ENCODE measurements at regions not wholly inside any gene's neighbourhood (a gene's known extent, or its start where the extent isn't known, plus 50 kb on each side); places are given as distances from the start of the nearest gene placed in this dataset.
A peak's percentile ranks its signal among the peaks of the same experiment; 100 is the strongest.
"Not testable (repeated sequence)": the region's sequence is repeated elsewhere in the genome, so short reads cannot be mapped to it uniquely, and the experiment has no call there.

GRCh38 chr6:28785962-28786679, 137.7 kb downstream of the TRIM27 start:
- Mint-ChIP-seq H3K4me3 (ENCODE audit: unreplicated experiment) (no peak overlapping the region), H3K9me3 (ENCODE audit: unreplicated experiment) (peaks cover 29% of the 10 kb centered on the region), H3K36me3 (ENCODE audit: unreplicated experiment) (peaks cover 9% of the 10 kb centered on the region), H3K27me3 (ENCODE audit: unreplicated experiment) (peaks cover 62% of the 10 kb centered on the region), H3K4me1 (ENCODE audit: low read depth, unreplicated experiment) (peaks cover 4% of the 10 kb centered on the region), H3K27ac (ENCODE audit: unreplicated experiment) (no peak overlapping the region)
- TF ChIP-seq, protein P1, sequence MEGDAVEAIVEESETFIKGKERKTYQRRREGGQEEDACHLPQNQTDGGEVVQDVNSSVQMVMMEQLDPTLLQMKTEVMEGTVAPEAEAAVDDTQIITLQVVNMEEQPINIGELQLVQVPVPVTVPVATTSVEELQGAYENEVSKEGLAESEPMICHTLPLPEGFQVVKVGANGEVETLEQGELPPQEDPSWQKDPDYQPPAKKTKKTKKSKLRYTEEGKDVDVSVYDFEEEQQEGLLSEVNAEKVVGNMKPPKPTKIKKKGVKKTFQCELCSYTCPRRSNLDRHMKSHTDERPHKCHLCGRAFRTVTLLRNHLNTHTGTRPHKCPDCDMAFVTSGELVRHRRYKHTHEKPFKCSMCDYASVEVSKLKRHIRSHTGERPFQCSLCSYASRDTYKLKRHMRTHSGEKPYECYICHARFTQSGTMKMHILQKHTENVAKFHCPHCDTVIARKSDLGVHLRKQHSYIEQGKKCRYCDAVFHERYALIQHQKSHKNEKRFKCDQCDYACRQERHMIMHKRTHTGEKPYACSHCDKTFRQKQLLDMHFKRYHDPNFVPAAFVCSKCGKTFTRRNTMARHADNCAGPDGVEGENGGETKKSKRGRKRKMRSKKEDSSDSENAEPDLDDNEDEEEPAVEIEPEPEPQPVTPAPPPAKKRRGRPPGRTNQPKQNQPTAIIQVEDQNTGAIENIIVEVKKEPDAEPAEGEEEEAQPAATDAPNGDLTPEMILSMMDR (IDR thresholded peaks at IDR 0.05; ENCODE audit: partially characterized antibody, unreplicated experiment): no peak
- no peak for DNase-seq

DNA sequence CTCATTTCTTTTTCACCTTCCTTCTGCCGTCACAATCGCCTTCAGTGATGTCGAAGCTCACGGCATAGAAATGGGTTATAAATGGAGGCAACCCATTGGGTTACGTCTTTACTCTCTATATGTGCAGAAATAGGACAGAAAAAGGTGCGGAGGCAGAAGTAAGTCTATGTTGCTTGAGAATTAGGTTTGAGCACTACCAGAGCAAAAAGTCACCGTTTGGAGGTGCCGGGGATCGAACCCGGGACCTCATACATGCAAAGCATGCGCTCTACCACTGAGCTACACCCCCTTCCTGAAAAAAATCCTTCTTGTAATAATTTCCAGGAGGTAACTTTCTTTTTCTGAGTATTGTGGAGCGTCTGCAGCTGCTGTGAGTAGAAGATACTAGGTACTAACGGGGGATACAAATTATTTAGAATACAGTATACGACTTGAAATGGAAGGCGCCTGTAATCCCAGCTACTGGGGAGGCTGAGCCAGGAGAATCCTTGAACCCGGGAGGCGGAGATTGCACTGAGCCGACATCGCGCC, 134.2 kb downstream of the TRIM27 start:
- DNase-seq: no peak
- peaks cover 58% of the 10 kb centered on the region for H3K27me3 Mint-ChIP-seq (ENCODE audit: unreplicated experiment)

DNA sequence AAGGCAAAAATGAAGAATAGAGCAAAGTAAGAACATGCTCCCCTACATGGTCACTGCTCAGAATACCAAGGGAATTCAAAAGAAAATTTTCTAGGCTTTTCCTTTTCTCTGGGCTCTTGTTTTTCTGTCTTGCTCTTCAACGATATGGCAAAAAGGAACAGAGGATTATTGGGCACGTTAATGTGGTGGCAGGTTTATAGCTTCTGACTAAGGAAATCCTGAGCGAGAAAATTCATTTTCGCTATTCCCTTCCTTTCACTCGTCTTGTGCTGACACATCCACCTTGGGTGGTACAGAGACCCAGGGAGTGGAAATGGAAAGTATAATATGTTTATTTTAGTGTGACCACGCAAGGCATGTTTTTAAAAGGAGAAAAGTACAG, 132.8 kb downstream of the TRIM27 start:
- Mint-ChIP-seq H3K9me3 (ENCODE audit: unreplicated experiment) (peaks cover 26% of the 10 kb centered on the region), H3K27me3 (ENCODE audit: unreplicated experiment) (peaks cover 57% of the 10 kb centered on the region), H3K27ac (ENCODE audit: unreplicated experiment) (no peak overlapping the region), H3K36me3 (ENCODE audit: unreplicated experiment) (peaks cover 9% of the 10 kb centered on the region), H3K4me1 (ENCODE audit: low read depth, unreplicated experiment) (peaks cover 4% of the 10 kb centered on the region), H3K4me3 (ENCODE audit: unreplicated experiment) (peak overlapping the region; percentile 42)
- DNase-seq: no peak
- TF ChIP-seq, protein P1 (IDR thresholded peaks at IDR 0.05; ENCODE audit: partially characterized antibody, unreplicated experiment): no peak

More for the DNA sequence above, 134.2 kb downstream of the TRIM27 start:
- peaks cover 9% of the 10 kb centered on the region for H3K36me3 Mint-ChIP-seq (ENCODE audit: unreplicated experiment)
- H3K27ac Mint-ChIP-seq (ENCODE audit: unreplicated experiment): peak overlapping the region; percentile 52
- H3K4me3 Mint-ChIP-seq (ENCODE audit: unreplicated experiment): peak overlapping the region; percentile 90
- H3K9me3 Mint-ChIP-seq (ENCODE audit: unreplicated experiment): peaks cover 21% of the 10 kb centered on the region
- TF ChIP-seq, protein P1 (IDR thresholded peaks at IDR 0.05; ENCODE audit: partially characterized antibody, unreplicated experiment): no peak
- H3K4me1 Mint-ChIP-seq (ENCODE audit: low read depth, unreplicated experiment): peaks cover 4% of the 10 kb centered on the region

GRCh38 chr6:28794175-28795002, 129.4 kb downstream of the TRIM27 start:
- Mint-ChIP-seq H3K4me1 (ENCODE audit: low read depth, unreplicated experiment) (peaks cover 4% of the 10 kb centered on the region), H3K27me3 (ENCODE audit: unreplicated experiment) (peaks cover 44% of the 10 kb centered on the region), H3K36me3 (ENCODE audit: unreplicated experiment) (peaks cover 8% of the 10 kb centered on the region), H3K4me3 (ENCODE audit: unreplicated experiment) (peak overlapping the region; percentile 70), H3K9me3 (ENCODE audit: unreplicated experiment) (peaks cover 20% of the 10 kb centered on the region), H3K27ac (ENCODE audit: unreplicated experiment) (no peak overlapping the region)
- TF ChIP-seq, protein P1 (IDR thresholded peaks at IDR 0.05; ENCODE audit: partially characterized antibody, unreplicated experiment): no peak
- no peak for DNase-seq

DNA sequence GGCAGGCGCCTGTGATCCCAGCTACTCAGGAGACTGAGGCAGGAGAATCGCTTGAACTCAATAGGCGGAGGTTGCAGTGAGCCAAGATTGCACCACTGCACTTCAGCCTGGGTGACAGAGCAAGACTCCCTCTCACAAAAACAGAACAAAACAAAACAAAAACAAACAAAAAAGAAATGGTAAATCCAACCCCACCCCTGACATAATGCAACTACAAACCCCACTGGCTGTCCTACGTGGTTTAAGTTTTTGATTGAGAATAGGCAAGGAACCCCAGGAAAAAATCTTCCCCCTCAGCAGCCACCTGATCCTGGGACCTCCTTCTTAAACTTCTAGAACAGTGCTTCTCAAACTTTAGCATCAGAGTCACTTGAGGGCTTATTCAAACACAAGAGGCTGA, 123.1 kb downstream of the TRIM27 start:
- H3K4me3 Mint-ChIP-seq (ENCODE audit: unreplicated experiment); H3K27ac Mint-ChIP-seq (ENCODE audit: unreplicated experiment); H3K4me1 Mint-ChIP-seq (ENCODE audit: low read depth, unreplicated experiment); DNase-seq; H3K9me3 Mint-ChIP-seq (ENCODE audit: unreplicated experiment); H3K36me3 Mint-ChIP-seq (ENCODE audit: unreplicated experiment): not testable (repeated sequence)
- H3K27me3 Mint-ChIP-seq (ENCODE audit: unreplicated experiment): peaks cover 17% of the 10 kb centered on the region

All from glutamatergic neuron (in vitro differentiated cells).